Panc1 (cell line): ENCODE measurements at regions not wholly inside any gene's neighbourhood (a gene's known extent, or its start where the extent isn't known, plus 50 kb on each side); places are given as distances from the start of the nearest gene placed in this dataset.

Experiments
- ATAC-seq: fragments of 200-7000 bp; cut with Tn5 transposase; 2 replicates; pipeline ENCODE4 v1.9.1; 2020; ENCODE audit warnings: mild to moderate bottlenecking, moderate library complexity
- BruUV-seq: library from RNA; stranded (reverse); fragments of 400-500 nt; replicated peaks from 2 replicates; lab custom pipeline; 2021; lab: Mats Ljungman, UMichigan
- CTCF ChIA-PET: fragments of 300-600 bp; sonication (Branson Sonifier 250); formaldehyde crosslinking; loops from one replicate; lab custom pipeline; 2022; ENCODE audit warnings: antibody characterized with exemption; lab: Charles Lee
- POLR2A ChIA-PET: fragments of 300-600 bp; sonication (Branson Sonifier 250); formaldehyde crosslinking; loops from one replicate; lab custom pipeline; 2022; ENCODE audit warnings: antibody characterized with exemption; lab: Charles Lee
- DNase-seq: peaks from one replicate; pipeline ENCODE4 v3.0.0-alpha.2; 2010; ENCODE audit warnings: low read depth, low spot score
- H3K27ac ChIP-seq: 2 replicates; pipeline ENCODE4 v1.5.1; 2011; ENCODE audit warnings: mild to moderate bottlenecking, low read length, inconsistent platforms
- H3K27me3 ChIP-seq: fragments of 200-500 bp; sonication (Bioruptor generic); 2 replicates; pipeline ENCODE4 v1.6.0; 2014; ENCODE audit warnings: low read length, inconsistent platforms; ENCODE audit not compliant: control insufficient read depth, insufficient read depth
- H3K36me3 ChIP-seq: fragments of 200-500 bp; sonication (Bioruptor generic); 2 replicates; pipeline ENCODE4 v1.5.1; 2014; ENCODE audit warnings: inconsistent platforms, mild to moderate bottlenecking, low read length, moderate library complexity; ENCODE audit not compliant: control insufficient read depth, insufficient read depth
- H3K4me1 ChIP-seq: 2 replicates; pipeline ENCODE4 v1.5.1; 2011; ENCODE audit warnings: inconsistent platforms, mild to moderate bottlenecking, low read length, moderate library complexity; ENCODE audit not compliant: control insufficient read depth, insufficient read depth
- H3K4me3 ChIP-seq, 2 experiments: 2 replicates each; pipeline ENCODE4 v1.5.1; 2011 to 2012; ENCODE audit warnings: low read depth in 2 of 2, low read length in 2 of 2, mild to moderate bottlenecking in 2 of 2, inconsistent platforms in 1 of 2, moderate library complexity in 1 of 2
- H3K9me3 ChIP-seq: fragments of 200-500 bp; sonication (Bioruptor generic); 2 replicates; pipeline ENCODE4 v1.5.1; 2014; ENCODE audit warnings: low read depth, mild to moderate bottlenecking, inconsistent platforms, low read length, moderate library complexity; ENCODE audit not compliant: control insufficient read depth, insufficient read depth
- POLR2AphosphoS5 ChIP-seq: IDR thresholded peaks from 2 replicates; pipeline ENCODE4 v1.6.1; 2012; ENCODE audit warnings: mild to moderate bottlenecking, low read depth, low read length, moderate library complexity
- SIN3A ChIP-seq: IDR thresholded peaks from 2 replicates; pipeline ENCODE4 v1.6.1; 2012; ENCODE audit warnings: low read depth, mild to moderate bottlenecking, low read length, moderate library complexity, borderline replicate concordance; ENCODE audit not compliant: insufficient read depth
- TCF7L2 ChIP-seq: IDR thresholded peaks from 2 replicates; pipeline ENCODE4 v1.6.1; 2011; ENCODE audit warnings: mild to moderate bottlenecking, low read depth, low read length, inconsistent platforms
- in situ Hi-C: cut with HindIII; loops from 2 replicates; pipeline ENCODE4 v1.10.0; 2016; ENCODE audit warnings: low sequenced_read_pairs, low pct_unique_long_range_greater_than_20kb
- intact Hi-C: fragments of 100-400 bp; cut with micrococcal nuclease; formaldehyde crosslinking; loops from one replicate; pipeline ENCODE4 v1.10.0; 2022; ENCODE audit not compliant: unreplicated experiment
- TF ChIP-seq, protein P1 (sequence below), 2 experiments: IDR thresholded peaks; 2 replicates each; pipeline ENCODE4 v1.6.1; 2011 to 2012; ENCODE audit warnings: low read depth in 2 of 2, control low read depth in 1 of 2, low read length in 1 of 2, mild to moderate bottlenecking in 1 of 2, moderate library complexity in 1 of 2; ENCODE audit not compliant: insufficient read depth in 1 of 2
- TF ChIP-seq, protein P2 (sequence below): fragments of 450-650 bp; IDR thresholded peaks from 2 replicates; pipeline ENCODE4 v1.5.1; 2017; ENCODE audit warnings: mild to moderate bottlenecking

DNA sequence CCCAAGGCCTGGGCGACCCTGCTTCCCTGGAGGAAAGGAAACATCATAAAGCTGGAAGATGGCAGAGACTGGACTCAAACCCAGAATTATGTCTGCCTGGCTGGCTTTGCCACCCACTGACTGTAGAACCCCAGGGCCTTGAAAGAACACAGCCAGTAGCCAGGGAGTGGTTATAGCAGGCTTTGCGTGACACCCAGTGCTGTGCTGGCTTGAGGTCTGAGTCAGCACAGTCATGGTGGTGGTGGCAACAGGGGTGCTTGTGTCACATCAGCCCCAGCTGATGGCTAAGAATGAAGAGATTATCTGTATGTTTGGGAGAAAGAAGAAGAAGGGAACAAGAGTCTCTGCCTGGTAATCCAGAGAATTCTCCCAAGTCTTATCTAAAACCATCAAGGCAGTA, 178.8 kb upstream of the SPIN4 start:
- in situ Hi-C loops (no loop called here), intact Hi-C loops (no loop called here)
- no peaks in the 10 kb centered on the region for H3K9me3 ChIP-seq
- no peaks in the 10 kb centered on the region for H3K36me3 ChIP-seq
- H3K27me3 ChIP-seq = no peaks in the 10 kb centered on the region
- H3K4me3 ChIP-seq = no peak overlapping the region
- POLR2A ChIA-PET = no interaction called here
- TF ChIP-seq POLR2AphosphoS5 (no peak), SIN3A (no peak), TCF7L2 (no peak)
- TF ChIP-seq, protein P1, sequence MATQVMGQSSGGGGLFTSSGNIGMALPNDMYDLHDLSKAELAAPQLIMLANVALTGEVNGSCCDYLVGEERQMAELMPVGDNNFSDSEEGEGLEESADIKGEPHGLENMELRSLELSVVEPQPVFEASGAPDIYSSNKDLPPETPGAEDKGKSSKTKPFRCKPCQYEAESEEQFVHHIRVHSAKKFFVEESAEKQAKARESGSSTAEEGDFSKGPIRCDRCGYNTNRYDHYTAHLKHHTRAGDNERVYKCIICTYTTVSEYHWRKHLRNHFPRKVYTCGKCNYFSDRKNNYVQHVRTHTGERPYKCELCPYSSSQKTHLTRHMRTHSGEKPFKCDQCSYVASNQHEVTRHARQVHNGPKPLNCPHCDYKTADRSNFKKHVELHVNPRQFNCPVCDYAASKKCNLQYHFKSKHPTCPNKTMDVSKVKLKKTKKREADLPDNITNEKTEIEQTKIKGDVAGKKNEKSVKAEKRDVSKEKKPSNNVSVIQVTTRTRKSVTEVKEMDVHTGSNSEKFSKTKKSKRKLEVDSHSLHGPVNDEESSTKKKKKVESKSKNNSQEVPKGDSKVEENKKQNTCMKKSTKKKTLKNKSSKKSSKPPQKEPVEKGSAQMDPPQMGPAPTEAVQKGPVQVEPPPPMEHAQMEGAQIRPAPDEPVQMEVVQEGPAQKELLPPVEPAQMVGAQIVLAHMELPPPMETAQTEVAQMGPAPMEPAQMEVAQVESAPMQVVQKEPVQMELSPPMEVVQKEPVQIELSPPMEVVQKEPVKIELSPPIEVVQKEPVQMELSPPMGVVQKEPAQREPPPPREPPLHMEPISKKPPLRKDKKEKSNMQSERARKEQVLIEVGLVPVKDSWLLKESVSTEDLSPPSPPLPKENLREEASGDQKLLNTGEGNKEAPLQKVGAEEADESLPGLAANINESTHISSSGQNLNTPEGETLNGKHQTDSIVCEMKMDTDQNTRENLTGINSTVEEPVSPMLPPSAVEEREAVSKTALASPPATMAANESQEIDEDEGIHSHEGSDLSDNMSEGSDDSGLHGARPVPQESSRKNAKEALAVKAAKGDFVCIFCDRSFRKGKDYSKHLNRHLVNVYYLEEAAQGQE (IDR thresholded peaks at IDR 0.05; ENCODE audit: insufficient read depth in 1 of 2, low read depth in 2 of 2, low read length in 1 of 2) = no peak
- TF ChIP-seq, protein P2, sequence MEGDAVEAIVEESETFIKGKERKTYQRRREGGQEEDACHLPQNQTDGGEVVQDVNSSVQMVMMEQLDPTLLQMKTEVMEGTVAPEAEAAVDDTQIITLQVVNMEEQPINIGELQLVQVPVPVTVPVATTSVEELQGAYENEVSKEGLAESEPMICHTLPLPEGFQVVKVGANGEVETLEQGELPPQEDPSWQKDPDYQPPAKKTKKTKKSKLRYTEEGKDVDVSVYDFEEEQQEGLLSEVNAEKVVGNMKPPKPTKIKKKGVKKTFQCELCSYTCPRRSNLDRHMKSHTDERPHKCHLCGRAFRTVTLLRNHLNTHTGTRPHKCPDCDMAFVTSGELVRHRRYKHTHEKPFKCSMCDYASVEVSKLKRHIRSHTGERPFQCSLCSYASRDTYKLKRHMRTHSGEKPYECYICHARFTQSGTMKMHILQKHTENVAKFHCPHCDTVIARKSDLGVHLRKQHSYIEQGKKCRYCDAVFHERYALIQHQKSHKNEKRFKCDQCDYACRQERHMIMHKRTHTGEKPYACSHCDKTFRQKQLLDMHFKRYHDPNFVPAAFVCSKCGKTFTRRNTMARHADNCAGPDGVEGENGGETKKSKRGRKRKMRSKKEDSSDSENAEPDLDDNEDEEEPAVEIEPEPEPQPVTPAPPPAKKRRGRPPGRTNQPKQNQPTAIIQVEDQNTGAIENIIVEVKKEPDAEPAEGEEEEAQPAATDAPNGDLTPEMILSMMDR = no peak
- CTCF ChIA-PET = no interaction called here
- H3K27ac ChIP-seq = no peak overlapping the region
- ATAC-seq = no peak
- H3K4me1 ChIP-seq = no peaks in the 10 kb centered on the region
- BruUV-seq = no TSS peak
- DNase-seq = no peak

DNA sequence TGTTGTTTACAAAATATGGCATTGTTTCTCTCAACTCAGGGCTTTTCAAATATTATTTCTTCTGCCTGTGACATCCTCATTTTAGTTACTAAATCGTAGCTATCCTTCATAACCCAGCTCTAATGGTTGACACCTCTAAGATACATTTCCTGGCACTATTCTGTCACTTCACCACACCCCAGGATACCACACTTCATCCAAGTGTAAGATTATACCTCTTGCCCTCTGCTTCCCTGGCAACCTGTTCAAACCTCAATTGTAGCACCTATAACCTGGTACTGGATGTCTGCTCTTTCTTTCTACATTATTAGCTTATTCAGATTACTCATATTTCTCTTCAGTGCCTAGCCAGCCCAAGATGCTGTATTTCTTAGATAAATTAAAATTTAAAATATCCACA, 175.7 kb upstream of the SPIN4 start:
- Histone ChIP-seq H3K27me3 (no peaks in the 10 kb centered on the region), H3K4me3 (no peak overlapping the region), H3K27ac (no peak overlapping the region), H3K9me3 (no peaks in the 10 kb centered on the region), H3K36me3 (no peaks in the 10 kb centered on the region), H3K4me1 (no peaks in the 10 kb centered on the region)
- TF ChIP-seq, protein P2 = no peak
- no peak for TF ChIP-seq POLR2AphosphoS5
- TF ChIP-seq, protein P1 (IDR thresholded peaks at IDR 0.05; ENCODE audit: insufficient read depth in 1 of 2, low read depth in 2 of 2, low read length in 1 of 2) = no peak
- TF ChIP-seq SIN3A = no peak
- no peak for TF ChIP-seq TCF7L2
- in situ Hi-C loops (no loop called here), intact Hi-C loops (no loop called here)
- POLR2A ChIA-PET = no interaction called here
- ATAC-seq (no peak), DNase-seq (no peak)
- CTCF ChIA-PET = no interaction called here
- no TSS peak for BruUV-seq
